ENCODE measurements at regions not wholly inside any gene's neighbourhood (a gene's known extent, or its start where the extent isn't known, plus 50 kb on each side); places are given as distances from the start of the nearest gene placed in this dataset.

DNA sequence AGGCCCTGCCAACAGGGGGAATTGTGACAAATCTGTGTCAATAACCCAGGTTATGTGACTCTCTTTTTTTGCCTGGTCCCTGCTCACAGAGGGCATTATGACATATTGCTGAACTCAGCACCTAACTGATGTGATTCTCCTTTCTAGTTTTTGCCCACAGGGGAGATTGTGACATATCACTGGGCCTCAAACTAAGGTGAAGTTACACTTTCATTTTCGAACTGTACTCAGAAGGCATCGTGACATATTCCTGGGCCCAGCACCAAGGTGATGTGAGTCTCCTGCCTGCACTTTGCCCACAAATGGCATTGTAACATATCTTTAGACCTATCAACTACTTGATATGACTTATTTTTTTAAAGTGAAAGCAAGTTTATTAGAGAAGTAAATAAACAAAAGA is 83.0 kb downstream of the ZNF728 start:
- POLR2A ChIA-PET: no interaction called here
- H3K4me1 ChIP-seq: no peaks in the 10 kb centered on the region
- no peak for TF ChIP-seq SREBF2 (IDR thresholded peaks at IDR 0.05)
- no peak for TF ChIP-seq FOSB (CRISPR knock-in tag; IDR thresholded peaks at IDR 0.05)
- ATAC-seq (no peak), FAIRE-seq (no peak), DNase-seq (ENCODE audit: low read depth in 1 of 2, low spot score in 1 of 2) (no peak)
- H3K4me2 ChIP-seq: no peak overlapping the region
- H3K4me3 ChIP-seq: no peak overlapping the region
- peaks cover 29% of the 10 kb centered on the region for H3K9me3 ChIP-seq
- H3K27ac ChIP-seq: no peak overlapping the region
- CTCF ChIA-PET: no interaction called here
- WGBS (ENCODE audit: missing lambda C conversion rate): 0% methylated on average over 2 of the region's 2 CpGs

All from A549 (cell line).